HG03354 (cell line): ENCODE measurements at regions not wholly inside any gene's neighbourhood (a gene's known extent, or its start where the extent isn't known, plus 50 kb on each side); places are given as distances from the start of the nearest gene placed in this dataset.

Experiments used
- ATAC-seq: cut with Tn5 transposase; IDR thresholded peaks from one replicate; pipeline ENCODE4 v1.9.1; 2021; ENCODE audit warnings: mild to moderate bottlenecking; ENCODE audit not compliant: unreplicated experiment, poor library complexity, severe bottlenecking

- no peak for ATAC-seq
Measured at GRCh38 chr2:200129721-200130462, 174.5 kb downstream of the MAIP1 start.

- ATAC-seq: no peak
Measured at GRCh38 chr2:200130762-200131166, 175.4 kb downstream of the MAIP1 start.

- ATAC-seq: no peak
Measured at GRCh38 chr2:200131307-200131706, 175.2 kb upstream of the SPATS2L start.

GRCh38 chr2:200135082-200135481 is 171.4 kb upstream of the SPATS2L start:
- ATAC-seq: no peak

GRCh38 chr2:200136655-200137054 is 169.8 kb upstream of the SPATS2L start:
- ATAC-seq: no peak

- no peak for ATAC-seq
Measured at GRCh38 chr2:200137271-200137670, 169.2 kb upstream of the SPATS2L start.

- ATAC-seq: no peak
Measured at GRCh38 chr2:200137691-200138090, 168.8 kb upstream of the SPATS2L start.

GRCh38 chr2:200138391-200139124 is 167.9 kb upstream of the SPATS2L start:
- no peak for ATAC-seq

- no peak for ATAC-seq
Measured at GRCh38 chr2:200144571-200144970, 161.9 kb upstream of the SPATS2L start.

GRCh38 chr2:200146501-200146900 is 160.0 kb upstream of the SPATS2L start:
- no peak for ATAC-seq

- ATAC-seq: no peak
Measured at GRCh38 chr2:200147371-200147770, 159.1 kb upstream of the SPATS2L start.

GRCh38 chr2:200148366-200148765 is 158.1 kb upstream of the SPATS2L start:
- no peak for ATAC-seq

- no peak for ATAC-seq
Measured at GRCh38 chr2:200150411-200151086, 155.9 kb upstream of the SPATS2L start.

GRCh38 chr2:200155652-200156051 is 150.8 kb upstream of the SPATS2L start:
- no peak for ATAC-seq

GRCh38 chr2:200156166-200156835 is 150.2 kb upstream of the SPATS2L start:
- no peak for ATAC-seq

- no peak for ATAC-seq
Measured at GRCh38 chr2:200158647-200159356, 147.7 kb upstream of the SPATS2L start.

GRCh38 chr2:200159357-200159707 is 147.2 kb upstream of the SPATS2L start:
- no peak for ATAC-seq

GRCh38 chr2:200159829-200160781 is 146.4 kb upstream of the SPATS2L start:
- ATAC-seq: no peak

GRCh38 chr2:200161458-200161857 is 145.0 kb upstream of the SPATS2L start:
- ATAC-seq: no peak
